ENCODE measurements at regions not wholly inside any gene's neighbourhood (a gene's known extent, or its start where the extent isn't known, plus 50 kb on each side); places are given as distances from the start of the nearest gene placed in this dataset.

DNA sequence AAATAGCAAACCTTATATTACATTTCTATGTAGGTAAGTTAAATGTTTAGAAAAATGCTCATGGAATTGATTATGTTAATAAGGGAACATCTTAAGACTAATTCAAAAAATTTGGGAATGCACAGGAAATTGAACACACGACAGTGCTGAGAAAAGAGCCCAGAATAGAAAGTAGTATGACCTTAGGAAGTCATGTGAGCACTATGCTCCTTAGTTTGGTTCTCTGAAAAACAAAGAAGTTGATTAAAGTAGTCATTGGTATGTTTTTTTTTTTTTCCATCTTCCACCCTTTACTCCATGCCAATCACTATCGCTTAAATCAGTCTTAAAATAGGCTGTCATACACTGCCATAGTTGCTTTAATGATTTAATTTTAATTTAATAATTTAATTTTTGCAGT is 242.9 kb downstream of the ANKRD7 start:
- TF ChIP-seq CREB1 (CRISPR knock-in tag; IDR thresholded peaks at IDR 0.05; ENCODE audit: low read depth), result no peak
- no peak for TF ChIP-seq POLR2AphosphoS5 (IDR thresholded peaks at IDR 0.05; ENCODE audit: low read depth)
- TF ChIP-seq EZH2 (IDR thresholded peaks at IDR 0.05; ENCODE audit: low read depth, unreplicated experiment), result no peak
- no peak for TF ChIP-seq EZH2phosphoT487 (IDR thresholded peaks at IDR 0.05; ENCODE audit: unreplicated experiment)
- TF ChIP-seq, protein P1, sequence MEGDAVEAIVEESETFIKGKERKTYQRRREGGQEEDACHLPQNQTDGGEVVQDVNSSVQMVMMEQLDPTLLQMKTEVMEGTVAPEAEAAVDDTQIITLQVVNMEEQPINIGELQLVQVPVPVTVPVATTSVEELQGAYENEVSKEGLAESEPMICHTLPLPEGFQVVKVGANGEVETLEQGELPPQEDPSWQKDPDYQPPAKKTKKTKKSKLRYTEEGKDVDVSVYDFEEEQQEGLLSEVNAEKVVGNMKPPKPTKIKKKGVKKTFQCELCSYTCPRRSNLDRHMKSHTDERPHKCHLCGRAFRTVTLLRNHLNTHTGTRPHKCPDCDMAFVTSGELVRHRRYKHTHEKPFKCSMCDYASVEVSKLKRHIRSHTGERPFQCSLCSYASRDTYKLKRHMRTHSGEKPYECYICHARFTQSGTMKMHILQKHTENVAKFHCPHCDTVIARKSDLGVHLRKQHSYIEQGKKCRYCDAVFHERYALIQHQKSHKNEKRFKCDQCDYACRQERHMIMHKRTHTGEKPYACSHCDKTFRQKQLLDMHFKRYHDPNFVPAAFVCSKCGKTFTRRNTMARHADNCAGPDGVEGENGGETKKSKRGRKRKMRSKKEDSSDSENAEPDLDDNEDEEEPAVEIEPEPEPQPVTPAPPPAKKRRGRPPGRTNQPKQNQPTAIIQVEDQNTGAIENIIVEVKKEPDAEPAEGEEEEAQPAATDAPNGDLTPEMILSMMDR (conservative IDR thresholded peaks at IDR 0.05; ENCODE audit: low read depth in 2 of 2), result no peak

All from GM23338 (cell line).